PC-3 (cell line): ENCODE measurements at regions not wholly inside any gene's neighbourhood (a gene's known extent, or its start where the extent isn't known, plus 50 kb on each side); places are given as distances from the start of the nearest gene placed in this dataset.

ENCODE experiments used
- ATAC-seq: fragments of 200-7000 bp; cut with Tn5 transposase; 2 replicates; pipeline ENCODE4 v1.9.1; 2020; ENCODE audit warnings: mild to moderate bottlenecking, moderate library complexity
- BruUV-seq: library from RNA; stranded (reverse); fragments of 400-500 nt; replicated peaks from 2 replicates; lab custom pipeline; 2021; lab: Mats Ljungman, UMichigan
- CTCF ChIA-PET: fragments of 300-600 bp; sonication (Branson Sonifier 250); formaldehyde crosslinking; loops from one replicate; lab custom pipeline; 2022; ENCODE audit warnings: antibody characterized with exemption; lab: Charles Lee
- POLR2A ChIA-PET: fragments of 300-600 bp; sonication (Branson Sonifier 250); formaldehyde crosslinking; loops from one replicate; lab custom pipeline; 2022; ENCODE audit warnings: antibody characterized with exemption; ENCODE audit not compliant: unreplicated experiment; lab: Charles Lee
- DNase-seq: peaks from one replicate; pipeline ENCODE4 v3.0.0-alpha.2; 2015
- H2AFZ ChIP-seq: fragments of 300-600 bp; sonication (generic); 2 replicates; pipeline ENCODE4 v1.6.0; 2016; ENCODE audit warnings: antibody characterized with exemption, low read length
- H3F3A ChIP-seq: fragments of 300-600 bp; sonication (generic); one replicate; pipeline ENCODE4 v1.6.0; 2017; ENCODE audit warnings: antibody characterized with exemption, low read length, control low read depth, mild to moderate bottlenecking; ENCODE audit not compliant: unreplicated experiment
- H3K27ac ChIP-seq: fragments of 300-600 bp; sonication (generic); 2 replicates; pipeline ENCODE4 v1.5.1; 2016; ENCODE audit warnings: mild to moderate bottlenecking, low read length
- H3K27me3 ChIP-seq: fragments of 300-600 bp; sonication (generic); 2 replicates; pipeline ENCODE4 v1.6.1; 2016; ENCODE audit warnings: low read length, mixed read lengths
- H3K36me3 ChIP-seq: fragments of 300-600 bp; sonication (generic); 2 replicates; pipeline ENCODE4 v1.6.1; 2016; ENCODE audit warnings: low read depth, mixed run types, low read length, mixed read lengths
- H3K4me1 ChIP-seq: fragments of 300-600 bp; sonication (generic); 2 replicates; pipeline ENCODE4 v1.5.1; 2016; ENCODE audit warnings: low read length; ENCODE audit not compliant: insufficient read depth
- H3K4me2 ChIP-seq: fragments of 300-600 bp; sonication (generic); 2 replicates; pipeline ENCODE4 v1.6.0; 2016; ENCODE audit warnings: low read length
- H3K4me3 ChIP-seq: fragments of 300-600 bp; sonication (generic); 2 replicates; pipeline ENCODE4 v1.5.1; 2016; ENCODE audit warnings: mild to moderate bottlenecking, low read length, mixed read lengths
- H3K79me2 ChIP-seq: fragments of 300-600 bp; sonication (generic); 2 replicates; pipeline ENCODE4 v1.6.1; 2017; ENCODE audit warnings: low read length, mixed read lengths
- H3K9ac ChIP-seq: fragments of 300-600 bp; sonication (generic); 2 replicates; pipeline ENCODE4 v1.6.0; 2016; ENCODE audit warnings: mild to moderate bottlenecking, low read length
- H3K9me2 ChIP-seq: fragments of 300-600 bp; sonication (generic); replicated peaks from 2 replicates; pipeline ENCODE4 v1.6.1; 2016; ENCODE audit warnings: mixed run types, low read length, mixed read lengths
- H3K9me3 ChIP-seq: fragments of 300-600 bp; sonication (generic); 2 replicates; pipeline ENCODE4 v1.6.1; 2016; ENCODE audit warnings: low read length, mixed read lengths
- H4K20me1 ChIP-seq: fragments of 300-600 bp; sonication (generic); 2 replicates; pipeline ENCODE4 v1.6.1; 2016; ENCODE audit warnings: low read length, mixed read lengths
- CTCF ChIP-seq: fragments of 300-600 bp; sonication (generic); conservative IDR thresholded peaks from 2 replicates; pipeline ENCODE4 v1.5.1; 2017; ENCODE audit warnings: antibody characterized with exemption, low read depth, mild to moderate bottlenecking, low read length
- EZH2 ChIP-seq: fragments of 300-600 bp; sonication (generic); IDR thresholded peaks from one replicate; pipeline ENCODE4 v1.6.1; 2017; ENCODE audit warnings: antibody characterized with exemption, mild to moderate bottlenecking, low read length; ENCODE audit not compliant: unreplicated experiment
- EZH2phosphoT487 ChIP-seq: fragments of 300-600 bp; sonication (generic); IDR thresholded peaks from 2 replicates; pipeline ENCODE4 v1.6.1; 2018; ENCODE audit warnings: mild to moderate bottlenecking, antibody characterized with exemption, low read length, borderline replicate concordance
- intact Hi-C: fragments of 100-400 bp; cut with micrococcal nuclease; formaldehyde crosslinking; loops from 2 replicates; pipeline ENCODE4 v1.9.0; 2023

- ChIA-PET POLR2A (no interaction called here), CTCF (no interaction called here)
- H3K4me1 ChIP-seq, result no peaks in the 10 kb centered on the region
- H3K27me3 ChIP-seq, result no peaks in the 10 kb centered on the region
- H3K9ac ChIP-seq, result no peak overlapping the region
- H3K4me2 ChIP-seq, result no peak overlapping the region
- no peak overlapping the region for H2AFZ ChIP-seq
- H3K9me2 ChIP-seq, result no peaks in the 10 kb centered on the region
- no peak overlapping the region for H3K27ac ChIP-seq
- no peaks in the 10 kb centered on the region for H4K20me1 ChIP-seq
- BruUV-seq, result no TSS peak
- intact Hi-C loops, result no loop called here
- TF ChIP-seq CTCF (no peak), EZH2phosphoT487 (no peak)
- H3K79me2 ChIP-seq, result no peaks in the 10 kb centered on the region
- no peaks in the 10 kb centered on the region for H3K9me3 ChIP-seq
- no peaks in the 10 kb centered on the region for H3K36me3 ChIP-seq
- no peak for ATAC-seq
- no peak overlapping the region for H3K4me3 ChIP-seq
- no peaks in the 10 kb centered on the region for H3F3A ChIP-seq
- DNase-seq, result no peak
Measured at GRCh38 chr4:43990551-43990950, 458.1 kb downstream of the KCTD8 start.

GRCh38 chr4:43990963-43991362 is 457.6 kb downstream of the KCTD8 start:
- Histone ChIP-seq H4K20me1 (no peaks in the 10 kb centered on the region), H3F3A (no peaks in the 10 kb centered on the region), H3K4me2 (no peak overlapping the region), H3K9ac (no peak overlapping the region), H3K9me2 (no peaks in the 10 kb centered on the region), H3K9me3 (no peaks in the 10 kb centered on the region), H3K27ac (no peak overlapping the region), H2AFZ (no peak overlapping the region), H3K4me1 (no peaks in the 10 kb centered on the region), H3K79me2 (no peaks in the 10 kb centered on the region), H3K4me3 (no peak overlapping the region), H3K36me3 (no peaks in the 10 kb centered on the region), H3K27me3 (no peaks in the 10 kb centered on the region)
- TF ChIP-seq EZH2phosphoT487 (no peak), EZH2 (no peak), CTCF (no peak)
- no TSS peak for BruUV-seq
- ATAC-seq (no peak), DNase-seq (no peak)
- POLR2A ChIA-PET, result no interaction called here
- CTCF ChIA-PET, result no interaction called here
- intact Hi-C loops, result no loop called here

- H3K4me2 ChIP-seq, result no peak overlapping the region
- no peak overlapping the region for H3K9ac ChIP-seq
- no peaks in the 10 kb centered on the region for H3K27me3 ChIP-seq
- ATAC-seq (peak; percentile 69), DNase-seq (no peak)
- no peaks in the 10 kb centered on the region for H3K9me3 ChIP-seq
- TF ChIP-seq CTCF (no peak), EZH2 (no peak), EZH2phosphoT487 (no peak)
- no peak overlapping the region for H2AFZ ChIP-seq
- no peak overlapping the region for H3K4me3 ChIP-seq
- no peak overlapping the region for H3K27ac ChIP-seq
- ChIA-PET POLR2A (no interaction called here), CTCF (no interaction called here)
- no peaks in the 10 kb centered on the region for H3K36me3 ChIP-seq
- H3K9me2 ChIP-seq, result no peaks in the 10 kb centered on the region
- H3K79me2 ChIP-seq, result no peaks in the 10 kb centered on the region
- H3F3A ChIP-seq, result no peaks in the 10 kb centered on the region
- no peaks in the 10 kb centered on the region for H3K4me1 ChIP-seq
- no peaks in the 10 kb centered on the region for H4K20me1 ChIP-seq
- no TSS peak for BruUV-seq
- intact Hi-C loops, result no loop called here
Measured at GRCh38 chr4:43992552-43992951, 456.1 kb downstream of the KCTD8 start.
